Upper lobe of left lung (tissue), 6 donors: ENCODE measurements at regions not wholly inside any gene's neighbourhood (a gene's known extent, or its start where the extent isn't known, plus 50 kb on each side); places are given as distances from the start of the nearest gene placed in this dataset.

Source experiments
- ATAC-seq, 2 donors: fragments of 200-7000 bp; cut with Tn5 transposase; one replicate each; pipeline ENCODE4 v1.9.1; 2022; ENCODE audit warnings: mild to moderate bottlenecking in 2 of 2, moderate library complexity in 2 of 2; ENCODE audit not compliant: low FRiP score in 2 of 2
- DNase-seq, 2 donors: peaks; one replicate each; pipeline ENCODE4 v3.0.0-alpha.2; 2019 to 2020
- H3K27ac ChIP-seq, 4 donors: fragments of 200-600 bp; sonication (generic); one replicate each; pipeline ENCODE4 v1.5.1; 2016 to 2019
- H3K27me3 ChIP-seq, 4 donors: fragments of 200-600 bp; sonication (generic); one replicate each; pipeline ENCODE4 v1.5.1; 2017 to 2019
- H3K36me3 ChIP-seq, 4 donors: fragments of 200-600 bp; sonication (generic); one replicate each; pipeline ENCODE4 v1.5.1; 2016 to 2019
- H3K4me1 ChIP-seq, 4 donors: fragments of 200-600 bp; sonication (generic); one replicate each; pipeline ENCODE4 v1.5.1; 2018 to 2019
- H3K4me3 ChIP-seq, 4 donors: fragments of 200-600 bp; sonication (generic); one replicate each; pipeline ENCODE4 v1.5.1; 2017 to 2019; ENCODE audit warnings: mild to moderate bottlenecking in 2 of 4, moderate library complexity in 1 of 4
- H3K9me3 ChIP-seq, 4 donors: fragments of 200-600 bp; sonication (generic); one replicate each; pipeline ENCODE4 v1.5.1; 2018 to 2019
- EP300 ChIP-seq, 4 donors: sonication (generic); formaldehyde crosslinking; IDR thresholded peaks; one replicate each; pipeline ENCODE4 v1.5.1; 2017; ENCODE audit warnings: antibody characterized with exemption in 4 of 4, control low read depth in 2 of 4
- POLR2A ChIP-seq, 4 donors: fragments of 450-650 bp; IDR thresholded peaks; one replicate each; pipeline ENCODE4 v1.5.1; 2016 to 2017; ENCODE audit warnings: antibody characterized with exemption in 4 of 4, mild to moderate bottlenecking in 2 of 4
- POLR2AphosphoS5 ChIP-seq, 2 donors: sonication (generic); formaldehyde crosslinking; IDR thresholded peaks; one replicate each; pipeline ENCODE4 v1.5.1; 2017; ENCODE audit warnings: antibody characterized with exemption in 2 of 2
- WGBS, 2 donors: methylation state at CpG; one replicate each; pipeline ENCODE4 v1.1.5; 2017 to 2018; 5-methylcytosine and 5-hydroxymethylcytosine counted together
- TF ChIP-seq, protein P1 (sequence below), 6 experiments: fragments of 450-650 bp in 4 of 6; fragments of 200-600 bp in 2 of 6; sonication (generic) in 2 of 6; IDR thresholded peaks; one replicate each; pipeline ENCODE4 v1.5.1; 2016 to 2019; ENCODE audit warnings: antibody characterized with exemption in 6 of 6
- donor health status: DM: no; HTN: no; CAD: no; lungs with moderate emphysema.
- donor health status: DM: no; HTN: yes; CAD: no; lungs with severe emphysema.

GRCh38 chr11:128294671-128295050, 292.7 kb downstream of the ETS1 start:
- Histone ChIP-seq H3K4me3 (no peak overlapping the region), H3K27me3 (no peaks in the 10 kb centered on the region), H3K36me3 (no peaks in the 10 kb centered on the region), H3K27ac (no peak overlapping the region), H3K4me1 (peaks cover 21 to 45% (median 29%) of the 10 kb centered on the region in 4 donors), H3K9me3 (no peaks in the 10 kb centered on the region)
- 90 to 93% methylated on average over 1 of the region's 1 CpG for WGBS, 2 donors
- DNase-seq (no peak), ATAC-seq (no peak)
- TF ChIP-seq POLR2A (IDR thresholded peaks at IDR 0.05) (no peak), POLR2AphosphoS5 (IDR thresholded peaks at IDR 0.05) (no peak), EP300 (IDR thresholded peaks at IDR 0.05) (no peak)
- TF ChIP-seq, protein P1, sequence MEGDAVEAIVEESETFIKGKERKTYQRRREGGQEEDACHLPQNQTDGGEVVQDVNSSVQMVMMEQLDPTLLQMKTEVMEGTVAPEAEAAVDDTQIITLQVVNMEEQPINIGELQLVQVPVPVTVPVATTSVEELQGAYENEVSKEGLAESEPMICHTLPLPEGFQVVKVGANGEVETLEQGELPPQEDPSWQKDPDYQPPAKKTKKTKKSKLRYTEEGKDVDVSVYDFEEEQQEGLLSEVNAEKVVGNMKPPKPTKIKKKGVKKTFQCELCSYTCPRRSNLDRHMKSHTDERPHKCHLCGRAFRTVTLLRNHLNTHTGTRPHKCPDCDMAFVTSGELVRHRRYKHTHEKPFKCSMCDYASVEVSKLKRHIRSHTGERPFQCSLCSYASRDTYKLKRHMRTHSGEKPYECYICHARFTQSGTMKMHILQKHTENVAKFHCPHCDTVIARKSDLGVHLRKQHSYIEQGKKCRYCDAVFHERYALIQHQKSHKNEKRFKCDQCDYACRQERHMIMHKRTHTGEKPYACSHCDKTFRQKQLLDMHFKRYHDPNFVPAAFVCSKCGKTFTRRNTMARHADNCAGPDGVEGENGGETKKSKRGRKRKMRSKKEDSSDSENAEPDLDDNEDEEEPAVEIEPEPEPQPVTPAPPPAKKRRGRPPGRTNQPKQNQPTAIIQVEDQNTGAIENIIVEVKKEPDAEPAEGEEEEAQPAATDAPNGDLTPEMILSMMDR (IDR thresholded peaks at IDR 0.05) = no peak

- H3K27me3 ChIP-seq = no peaks in the 10 kb centered on the region
- H3K4me1 ChIP-seq = peaks cover 16 to 40% (median 28%) of the 10 kb centered on the region in 4 donors
- no peaks in the 10 kb centered on the region for H3K9me3 ChIP-seq
- ATAC-seq (no peak), DNase-seq (no peak)
- peak overlapping the region in 2 of 4 donors; percentile 9 to 19 for H3K27ac ChIP-seq
- H3K36me3 ChIP-seq = no peaks in the 10 kb centered on the region
- WGBS, 2 donors = 68 to 87% methylated on average over 10 to 11 of the region's 11 CpGs
- TF ChIP-seq EP300 (IDR thresholded peaks at IDR 0.05) (no peak), POLR2AphosphoS5 (IDR thresholded peaks at IDR 0.05) (no peak), POLR2A (IDR thresholded peaks at IDR 0.05) (no peak)
- H3K4me3 ChIP-seq = no peak overlapping the region
Measured at GRCh38 chr11:128294001-128294670, 293.2 kb downstream of the ETS1 start.

DNA sequence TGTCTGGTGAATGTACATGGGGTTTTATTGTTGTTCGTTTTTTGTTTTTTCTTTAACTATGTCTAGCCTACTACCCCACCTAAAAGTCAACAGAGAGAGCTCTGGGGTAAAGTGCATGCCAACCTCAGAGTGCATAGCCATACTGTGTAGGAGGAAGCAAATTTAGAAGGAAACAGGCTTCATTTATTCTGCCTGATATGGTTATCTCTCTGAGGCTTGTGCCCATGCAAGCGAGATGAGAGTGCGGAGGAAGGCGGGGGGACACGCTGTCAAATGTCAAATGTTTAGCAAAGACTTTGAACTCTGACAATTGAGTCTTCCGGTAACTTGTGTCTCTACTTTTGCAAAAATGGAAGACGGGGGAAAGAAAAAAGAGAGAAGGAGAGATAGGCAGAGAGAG, 295.5 kb downstream of the ETS1 start:
- TF ChIP-seq POLR2AphosphoS5 (IDR thresholded peaks at IDR 0.05) (no peak), POLR2A (IDR thresholded peaks at IDR 0.05) (no peak), EP300 (IDR thresholded peaks at IDR 0.05) (no peak)
- TF ChIP-seq, protein P1 (IDR thresholded peaks at IDR 0.05) = no peak
- Histone ChIP-seq H3K27ac (peak overlapping the region in 3 of 4 donors; percentile 68 to 78 (median 70)), H3K36me3 (no peaks in the 10 kb centered on the region), H3K4me1 (peaks cover 12 to 32% (median 19%) of the 10 kb centered on the region in 4 donors), H3K27me3 (no peaks in the 10 kb centered on the region), H3K9me3 (no peaks in the 10 kb centered on the region), H3K4me3 (no peak overlapping the region)
- DNase-seq (no peak), ATAC-seq (peak in 1 of 2 donors; percentile 18)
- WGBS, 2 donors = 71 to 76% methylated on average over 7 of the region's 7 CpGs

- no peaks in the 10 kb centered on the region for H3K36me3 ChIP-seq
- ATAC-seq (no peak), DNase-seq (no peak)
- H3K4me3 ChIP-seq = no peak overlapping the region
- TF ChIP-seq, protein P1 (IDR thresholded peaks at IDR 0.05) = no peak
- no peak for TF ChIP-seq POLR2AphosphoS5 (IDR thresholded peaks at IDR 0.05)
- TF ChIP-seq EP300 (IDR thresholded peaks at IDR 0.05) = no peak
- TF ChIP-seq POLR2A (IDR thresholded peaks at IDR 0.05) = no peak
- peaks cover 12 to 32% (median 15%) of the 10 kb centered on the region in 4 donors for H3K4me1 ChIP-seq
- WGBS, 2 donors = 80 to 89% methylated on average over 8 of the region's 8 CpGs
- H3K27ac ChIP-seq = peak overlapping the region in 3 of 4 donors; percentile 68 to 78 (median 70)
- no peaks in the 10 kb centered on the region for H3K9me3 ChIP-seq
- H3K27me3 ChIP-seq = no peaks in the 10 kb centered on the region
Measured at GRCh38 chr11:128291007-128291406, 296.4 kb downstream of the ETS1 start.

GRCh38 chr11:128290106-128290840, 297.1 kb downstream of the ETS1 start:
- Histone ChIP-seq H3K36me3 (no peaks in the 10 kb centered on the region), H3K9me3 (no peaks in the 10 kb centered on the region), H3K4me3 (peak overlapping the region in 2 of 4 donors; percentile 25 to 26), H3K4me1 (peaks cover 12 to 32% (median 15%) of the 10 kb centered on the region in 4 donors), H3K27ac (peak overlapping the region; percentile 54 to 78 (median 69)), H3K27me3 (no peaks in the 10 kb centered on the region)
- ATAC-seq (peak; percentile 91 to 92), DNase-seq (peak; percentile 44 to 61)
- WGBS, 2 donors = 5 to 17% methylated on average over 14 to 16 of the region's 16 CpGs
- TF ChIP-seq, protein P1 (IDR thresholded peaks at IDR 0.05) = peak; percentile 72 to 92 (median 85)
- TF ChIP-seq EP300 (IDR thresholded peaks at IDR 0.05) (no peak), POLR2AphosphoS5 (IDR thresholded peaks at IDR 0.05) (peak in 1 of 2 donors; percentile 38), POLR2A (IDR thresholded peaks at IDR 0.05) (peak in 1 of 4 donors; percentile 44)
